Breast epithelium (tissue), 4 donors: ENCODE measurements at regions not wholly inside any gene's neighbourhood (a gene's known extent, or its start where the extent isn't known, plus 50 kb on each side); places are given as distances from the start of the nearest gene placed in this dataset.
"Not testable (repeated sequence)": the region's sequence is repeated elsewhere in the genome, so short reads cannot be mapped to it uniquely, and the experiment has no call there.

Experiments used
- DNase-seq, 2 donors: peaks; one replicate each; pipeline ENCODE4 v3.0.0-alpha.2; 2019; ENCODE audit warnings: low spot score in 2 of 2
- H3K27ac ChIP-seq, 2 donors: fragments of 200-600 bp; sonication (generic) in 1 of 2; one replicate each; pipeline ENCODE4 v1.5.1; 2016 to 2019; ENCODE audit warnings: mild to moderate bottlenecking in 1 of 2
- H3K27me3 ChIP-seq, 2 donors: fragments of 200-600 bp; sonication (generic) in 1 of 2; one replicate each; pipeline versions ENCODE4 v1.5.1 to v1.6.0; 2017 to 2019; ENCODE audit warnings: control low read depth in 1 of 2, mild to moderate bottlenecking in 1 of 2
- H3K36me3 ChIP-seq: fragments of 200-600 bp; one replicate; pipeline ENCODE4 v1.5.1; 2019
- H3K4me1 ChIP-seq, 2 donors: fragments of 200-600 bp; sonication (generic); one replicate each; pipeline ENCODE4 v1.5.1; 2016 to 2019; ENCODE audit warnings: control low read depth in 1 of 2
- H3K4me3 ChIP-seq, 3 donors: fragments of 200-600 bp; sonication (generic); 1 replicate in 2 of 3; 2 replicates in 1 of 3; pipeline ENCODE4 v1.5.1; 2016 to 2019; ENCODE audit warnings: mild to moderate bottlenecking in 3 of 3, moderate library complexity in 2 of 3
- H3K9me3 ChIP-seq, 2 donors: fragments of 200-600 bp; sonication (generic) in 1 of 2; one replicate each; pipeline ENCODE4 v1.5.1; 2016 to 2019; ENCODE audit warnings: control low read depth in 1 of 2
- POLR2A ChIP-seq: fragments of 450-650 bp; IDR thresholded peaks from one replicate; pipeline ENCODE4 v1.6.1; 2016; ENCODE audit warnings: antibody characterized with exemption, mild to moderate bottlenecking, moderate library complexity
- POLR2AphosphoS5 ChIP-seq, 3 donors: sonication (generic); formaldehyde crosslinking; IDR thresholded peaks; one replicate each; pipeline ENCODE4 v1.6.1; 2017; ENCODE audit warnings: antibody characterized with exemption in 3 of 3
- intact Hi-C: fragments of 100-400 bp; cut with DNase I; formaldehyde crosslinking; loops from one replicate; pipeline ENCODE4 v1.15.1; 2023; ENCODE audit warnings: low total_unique reads
- TF ChIP-seq, protein P1 (sequence below), 3 donors: fragments of 450-650 bp; IDR thresholded peaks; one replicate each; pipeline ENCODE4 v1.5.1; 2016 to 2017; ENCODE audit warnings: antibody characterized with exemption in 3 of 3, mild to moderate bottlenecking in 3 of 3, moderate library complexity in 3 of 3

DNA sequence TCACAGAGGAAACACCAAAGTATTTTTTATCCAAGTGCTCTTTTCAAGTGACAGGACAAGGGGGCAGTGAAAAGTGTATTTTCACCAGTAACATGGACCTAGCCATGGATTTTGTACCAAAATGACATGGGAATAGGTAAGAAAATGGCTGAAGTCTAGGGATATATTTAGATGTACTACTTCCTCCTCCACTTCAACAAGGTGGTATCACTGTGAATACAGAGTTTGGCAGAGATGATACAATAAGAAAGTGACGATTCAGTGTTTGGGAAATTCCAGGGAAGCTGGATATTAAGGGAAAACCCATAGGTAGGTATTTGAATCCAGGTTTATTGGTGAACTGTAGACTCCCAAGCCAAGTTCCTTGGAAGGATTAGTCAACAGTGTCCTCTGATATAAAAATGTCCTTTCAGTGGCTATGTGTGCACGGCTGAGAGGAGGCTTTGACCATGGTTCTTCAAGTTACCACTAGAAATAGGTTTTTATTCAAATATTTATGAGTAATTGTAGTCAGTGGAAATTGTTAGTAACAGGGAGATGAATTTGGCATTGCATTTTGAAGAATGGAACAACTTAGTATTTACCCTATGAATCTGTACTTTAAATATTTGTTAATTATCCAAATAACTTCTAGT is 356.0 kb upstream of the CITED2 start:
- no peak for DNase-seq
- Histone ChIP-seq H3K27me3 (no peaks in the 10 kb centered on the region), H3K4me3 (no peak overlapping the region), H3K36me3 (no peaks in the 10 kb centered on the region), H3K27ac (no peak overlapping the region), H3K9me3 (no peaks in the 10 kb centered on the region), H3K4me1 (no peaks in the 10 kb centered on the region)
- no peak for TF ChIP-seq POLR2A
- TF ChIP-seq, protein P1, sequence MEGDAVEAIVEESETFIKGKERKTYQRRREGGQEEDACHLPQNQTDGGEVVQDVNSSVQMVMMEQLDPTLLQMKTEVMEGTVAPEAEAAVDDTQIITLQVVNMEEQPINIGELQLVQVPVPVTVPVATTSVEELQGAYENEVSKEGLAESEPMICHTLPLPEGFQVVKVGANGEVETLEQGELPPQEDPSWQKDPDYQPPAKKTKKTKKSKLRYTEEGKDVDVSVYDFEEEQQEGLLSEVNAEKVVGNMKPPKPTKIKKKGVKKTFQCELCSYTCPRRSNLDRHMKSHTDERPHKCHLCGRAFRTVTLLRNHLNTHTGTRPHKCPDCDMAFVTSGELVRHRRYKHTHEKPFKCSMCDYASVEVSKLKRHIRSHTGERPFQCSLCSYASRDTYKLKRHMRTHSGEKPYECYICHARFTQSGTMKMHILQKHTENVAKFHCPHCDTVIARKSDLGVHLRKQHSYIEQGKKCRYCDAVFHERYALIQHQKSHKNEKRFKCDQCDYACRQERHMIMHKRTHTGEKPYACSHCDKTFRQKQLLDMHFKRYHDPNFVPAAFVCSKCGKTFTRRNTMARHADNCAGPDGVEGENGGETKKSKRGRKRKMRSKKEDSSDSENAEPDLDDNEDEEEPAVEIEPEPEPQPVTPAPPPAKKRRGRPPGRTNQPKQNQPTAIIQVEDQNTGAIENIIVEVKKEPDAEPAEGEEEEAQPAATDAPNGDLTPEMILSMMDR (IDR thresholded peaks at IDR 0.05): no peak
- TF ChIP-seq POLR2AphosphoS5 (IDR thresholded peaks at IDR 0.05): no peak
- intact Hi-C loops: no loop called here

GRCh38 chr6:139728876-139729427 is 354.5 kb upstream of the CITED2 start:
- no peak overlapping the region for H3K27ac ChIP-seq
- no peaks in the 10 kb centered on the region for H3K36me3 ChIP-seq
- H3K4me1 ChIP-seq: no peaks in the 10 kb centered on the region
- no peaks in the 10 kb centered on the region for H3K27me3 ChIP-seq
- intact Hi-C loops: no loop called here
- H3K9me3 ChIP-seq: no peaks in the 10 kb centered on the region
- TF ChIP-seq, protein P1 (IDR thresholded peaks at IDR 0.05): no peak
- TF ChIP-seq POLR2A (no peak), POLR2AphosphoS5 (IDR thresholded peaks at IDR 0.05) (no peak)
- no peak for DNase-seq
- H3K4me3 ChIP-seq: no peak overlapping the region

DNA sequence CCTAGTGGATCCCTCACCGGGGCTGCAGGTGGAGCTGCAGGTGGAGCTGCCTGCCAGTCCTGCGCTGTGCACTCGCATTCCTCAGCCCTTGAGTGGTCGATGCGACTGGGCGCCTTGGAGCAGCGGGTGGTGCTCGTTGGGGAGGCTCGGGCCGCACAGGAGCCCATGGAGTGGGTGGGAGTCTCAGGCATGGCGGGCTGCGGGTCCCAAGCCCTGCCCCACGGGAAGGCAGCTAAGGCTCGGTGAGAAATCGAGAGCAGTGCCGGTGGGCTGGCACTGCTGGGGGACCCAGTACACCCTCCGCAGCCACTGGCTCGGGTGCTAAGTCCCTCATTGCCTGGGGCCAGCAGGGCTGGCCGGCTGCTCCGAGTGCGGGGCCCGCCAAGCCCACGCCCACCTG is 351.8 kb upstream of the CITED2 start:
- H3K4me3 ChIP-seq, H3K4me1 ChIP-seq, H3K27me3 ChIP-seq, H3K36me3 ChIP-seq, DNase-seq, H3K9me3 ChIP-seq, intact Hi-C loops, H3K27ac ChIP-seq: not testable (repeated sequence)

DNA sequence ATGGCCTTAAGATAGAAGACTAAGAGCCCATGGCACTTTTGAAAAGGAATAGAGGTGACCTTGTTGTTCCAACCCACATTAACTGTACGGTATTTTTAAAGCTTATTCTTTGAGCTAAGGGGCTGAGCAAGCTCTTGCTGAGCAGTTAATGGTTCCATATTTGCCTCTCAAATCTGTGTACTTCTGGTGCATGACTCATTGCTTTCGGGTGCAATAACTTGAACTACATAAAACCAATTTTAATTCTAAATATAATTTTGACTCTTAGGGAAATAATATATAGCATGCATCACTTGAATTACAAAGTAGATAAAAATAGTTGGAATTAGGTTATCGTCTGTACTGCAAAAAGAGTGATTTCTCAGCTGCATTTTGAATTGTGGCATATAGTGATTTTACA is 348.1 kb upstream of the CITED2 start:
- intact Hi-C loops: no loop called here
- no peaks in the 10 kb centered on the region for H3K36me3 ChIP-seq
- no peaks in the 10 kb centered on the region for H3K9me3 ChIP-seq
- no peak overlapping the region for H3K4me3 ChIP-seq
- H3K27me3 ChIP-seq: no peaks in the 10 kb centered on the region
- no peaks in the 10 kb centered on the region for H3K4me1 ChIP-seq
- no peak overlapping the region for H3K27ac ChIP-seq
- no peak for DNase-seq
- TF ChIP-seq, protein P1 (IDR thresholded peaks at IDR 0.05): no peak
- TF ChIP-seq POLR2A (no peak), POLR2AphosphoS5 (IDR thresholded peaks at IDR 0.05) (no peak)

- DNase-seq: no peak
- Histone ChIP-seq H3K36me3 (no peaks in the 10 kb centered on the region), H3K9me3 (no peaks in the 10 kb centered on the region), H3K4me1 (no peaks in the 10 kb centered on the region), H3K27ac (no peak overlapping the region), H3K4me3 (no peak overlapping the region), H3K27me3 (no peaks in the 10 kb centered on the region)
- no peak for TF ChIP-seq POLR2AphosphoS5 (IDR thresholded peaks at IDR 0.05)
- TF ChIP-seq POLR2A: no peak
- TF ChIP-seq, protein P1 (IDR thresholded peaks at IDR 0.05): no peak
- intact Hi-C loops: no loop called here
Observed at GRCh38 chr6:139721954-139722353, 347.5 kb upstream of the CITED2 start.
